ENCODE measurements at regions not wholly inside any gene's neighbourhood (a gene's known extent, or its start where the extent isn't known, plus 50 kb on each side); places are given as distances from the start of the nearest gene placed in this dataset.

DNA sequence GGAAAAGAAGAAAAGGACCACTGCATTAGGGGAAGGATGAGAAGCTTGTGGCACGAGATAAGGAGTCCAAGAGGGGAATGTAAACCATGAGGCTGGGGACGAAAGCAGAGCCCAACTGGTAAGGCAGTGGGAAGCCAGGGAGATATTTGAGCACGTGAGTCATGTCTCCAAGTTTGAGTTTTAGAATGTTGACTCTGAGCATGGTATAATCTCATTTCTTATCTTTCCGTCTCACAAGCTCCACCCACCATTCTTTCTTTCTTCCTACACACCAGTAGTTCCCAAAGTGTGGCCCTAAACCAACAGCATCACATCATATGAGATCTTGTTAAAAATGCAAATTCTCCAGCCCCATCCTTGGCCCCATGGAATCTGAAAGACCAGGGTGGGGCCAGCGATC lies 145.3 kb downstream of the PLPP3 start:
- Histone ChIP-seq H3K9me3 (replicated peaks; ENCODE audit: control insufficient read depth, insufficient read depth, low read length) (no peaks in the 10 kb centered on the region), H4K20me1 (ENCODE audit: control insufficient read depth, insufficient read depth) (no peaks in the 10 kb centered on the region), H3K27ac (ENCODE audit: control insufficient read depth, insufficient read depth) (no peak overlapping the region), H3K27me3 (replicated peaks in 1 of 2; ENCODE audit: control insufficient read depth in 2 of 2, insufficient read depth in 2 of 2, low read length in 1 of 2) (no peaks in the 10 kb centered on the region), H3K36me3 (ENCODE audit: control insufficient read depth in 2 of 2, insufficient read depth in 2 of 2, low read length in 1 of 2) (no peaks in the 10 kb centered on the region), H3K4me3 (no peak overlapping the region), H3K4me1 (ENCODE audit: control insufficient read depth, insufficient read depth, low read length) (no peaks in the 10 kb centered on the region; the same call in 1 of the 2 replicates), H2AFZ (ENCODE audit: control insufficient read depth, low read depth, low read length) (no peak overlapping the region), H3K4me2 (ENCODE audit: control insufficient read depth, insufficient read depth) (no peak overlapping the region), H3K9ac (ENCODE audit: control insufficient read depth, insufficient read depth, low read length) (no peak overlapping the region), H3K79me2 (ENCODE audit: control insufficient read depth, insufficient read depth, low read length) (no peaks in the 10 kb centered on the region)
- ChIA-PET POLR2A (interaction anchor here (0.6 to 1.1 kb wide), 2 partner anchors 10 to 17 kb away, joined by 3 to 5 read pairs; no protein-coding TSS in a partner anchor), SMC1A (ENCODE audit: uncharacterized antibody, unreplicated experiment) (interaction anchor here (0.8 to 2.0 kb wide), 7 partner anchors 35 to 151 kb away, joined by 3 to 7 read pairs (median 3); no protein-coding TSS in a partner anchor), CTCF (interaction anchor here (1.3 kb wide), 1 partner anchor 13 kb away, joined by 3 read pairs; no protein-coding TSS in a partner anchor), RAD21 (ENCODE audit: unreplicated experiment) (interaction anchor here (0.6 to 1.0 kb wide), 2 partner anchors 100 to 103 kb away, joined by 3 read pairs; no protein-coding TSS in a partner anchor)
- intact Hi-C loops (cut with micrococcal nuclease; ENCODE audit: unreplicated experiment) (no loop called here), in situ Hi-C loops (cut with MboI) (no loop called here)
- BruUV-seq (replicated peaks), result no TSS peak
- no peak for ATAC-seq
- TF ChIP-seq SREBF1 (IDR thresholded peaks at IDR 0.05; ENCODE audit: low read length), result no peak
- no peak for TF ChIP-seq POLR2A (IDR thresholded peaks at IDR 0.05; ENCODE audit: low read depth, low read length)
- no peak for TF ChIP-seq NFXL1 (IDR thresholded peaks at IDR 0.05; ENCODE audit: borderline replicate concordance)
- TF ChIP-seq, protein P1, sequence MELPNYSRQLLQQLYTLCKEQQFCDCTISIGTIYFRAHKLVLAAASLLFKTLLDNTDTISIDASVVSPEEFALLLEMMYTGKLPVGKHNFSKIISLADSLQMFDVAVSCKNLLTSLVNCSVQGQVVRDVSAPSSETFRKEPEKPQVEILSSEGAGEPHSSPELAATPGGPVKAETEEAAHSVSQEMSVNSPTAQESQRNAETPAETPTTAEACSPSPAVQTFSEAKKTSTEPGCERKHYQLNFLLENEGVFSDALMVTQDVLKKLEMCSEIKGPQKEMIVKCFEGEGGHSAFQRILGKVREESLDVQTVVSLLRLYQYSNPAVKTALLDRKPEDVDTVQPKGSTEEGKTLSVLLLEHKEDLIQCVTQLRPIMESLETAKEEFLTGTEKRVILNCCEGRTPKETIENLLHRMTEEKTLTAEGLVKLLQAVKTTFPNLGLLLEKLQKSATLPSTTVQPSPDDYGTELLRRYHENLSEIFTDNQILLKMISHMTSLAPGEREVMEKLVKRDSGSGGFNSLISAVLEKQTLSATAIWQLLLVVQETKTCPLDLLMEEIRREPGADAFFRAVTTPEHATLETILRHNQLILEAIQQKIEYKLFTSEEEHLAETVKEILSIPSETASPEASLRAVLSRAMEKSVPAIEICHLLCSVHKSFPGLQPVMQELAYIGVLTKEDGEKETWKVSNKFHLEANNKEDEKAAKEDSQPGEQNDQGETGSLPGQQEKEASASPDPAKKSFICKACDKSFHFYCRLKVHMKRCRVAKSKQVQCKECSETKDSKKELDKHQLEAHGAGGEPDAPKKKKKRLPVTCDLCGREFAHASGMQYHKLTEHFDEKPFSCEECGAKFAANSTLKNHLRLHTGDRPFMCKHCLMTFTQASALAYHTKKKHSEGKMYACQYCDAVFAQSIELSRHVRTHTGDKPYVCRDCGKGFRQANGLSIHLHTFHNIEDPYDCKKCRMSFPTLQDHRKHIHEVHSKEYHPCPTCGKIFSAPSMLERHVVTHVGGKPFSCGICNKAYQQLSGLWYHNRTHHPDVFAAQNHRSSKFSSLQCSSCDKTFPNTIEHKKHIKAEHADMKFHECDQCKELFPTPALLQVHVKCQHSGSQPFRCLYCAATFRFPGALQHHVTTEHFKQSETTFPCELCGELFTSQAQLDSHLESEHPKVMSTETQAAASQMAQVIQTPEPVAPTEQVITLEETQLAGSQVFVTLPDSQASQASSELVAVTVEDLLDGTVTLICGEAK (IDR thresholded peaks at IDR 0.05; ENCODE audit: borderline replicate concordance), result no peak
- TF ChIP-seq, protein P2, sequence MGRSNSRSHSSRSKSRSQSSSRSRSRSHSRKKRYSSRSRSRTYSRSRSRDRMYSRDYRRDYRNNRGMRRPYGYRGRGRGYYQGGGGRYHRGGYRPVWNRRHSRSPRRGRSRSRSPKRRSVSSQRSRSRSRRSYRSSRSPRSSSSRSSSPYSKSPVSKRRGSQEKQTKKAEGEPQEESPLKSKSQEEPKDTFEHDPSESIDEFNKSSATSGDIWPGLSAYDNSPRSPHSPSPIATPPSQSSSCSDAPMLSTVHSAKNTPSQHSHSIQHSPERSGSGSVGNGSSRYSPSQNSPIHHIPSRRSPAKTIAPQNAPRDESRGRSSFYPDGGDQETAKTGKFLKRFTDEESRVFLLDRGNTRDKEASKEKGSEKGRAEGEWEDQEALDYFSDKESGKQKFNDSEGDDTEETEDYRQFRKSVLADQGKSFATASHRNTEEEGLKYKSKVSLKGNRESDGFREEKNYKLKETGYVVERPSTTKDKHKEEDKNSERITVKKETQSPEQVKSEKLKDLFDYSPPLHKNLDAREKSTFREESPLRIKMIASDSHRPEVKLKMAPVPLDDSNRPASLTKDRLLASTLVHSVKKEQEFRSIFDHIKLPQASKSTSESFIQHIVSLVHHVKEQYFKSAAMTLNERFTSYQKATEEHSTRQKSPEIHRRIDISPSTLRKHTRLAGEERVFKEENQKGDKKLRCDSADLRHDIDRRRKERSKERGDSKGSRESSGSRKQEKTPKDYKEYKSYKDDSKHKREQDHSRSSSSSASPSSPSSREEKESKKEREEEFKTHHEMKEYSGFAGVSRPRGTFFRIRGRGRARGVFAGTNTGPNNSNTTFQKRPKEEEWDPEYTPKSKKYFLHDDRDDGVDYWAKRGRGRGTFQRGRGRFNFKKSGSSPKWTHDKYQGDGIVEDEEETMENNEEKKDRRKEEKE (IDR thresholded peaks at IDR 0.05), result no peak
- no peak for TF ChIP-seq TCF3 (IDR thresholded peaks at IDR 0.05; ENCODE audit: borderline replicate concordance, insufficient read depth, low read depth, low read length)
- no peak for DNase-seq (ENCODE audit: low read depth, low spot score)
- 34% methylated on average over 5 of the region's 5 CpGs for WGBS (ENCODE audit: insufficient coverage, insufficient replicate concordance, low lambda C conversion rate, missing lambda C conversion rate)
- FAIRE-seq, result no peak
